Fibroblast of lung (primary cell): ENCODE measurements at regions not wholly inside any gene's neighbourhood (a gene's known extent, or its start where the extent isn't known, plus 50 kb on each side); places are given as distances from the start of the nearest gene placed in this dataset.
"Not testable (repeated sequence)": the region's sequence is repeated elsewhere in the genome, so short reads cannot be mapped to it uniquely, and the experiment has no call there.

ENCODE experiments used
- DNase-seq, 2 donors: peaks; one replicate each; pipeline versions ENCODE4 v3.0.0 to v3.0.0-alpha.2; 2010; ENCODE audit warnings: low read depth in 2 of 2
- H2AFZ ChIP-seq: 2 replicates; pipeline ENCODE4 v1.5.1; 2012; ENCODE audit warnings: low read length, control low read depth, inconsistent platforms
- H3K27ac ChIP-seq: 2 replicates; pipeline ENCODE4 v1.5.1; 2011; ENCODE audit warnings: low read length, control low read depth; ENCODE audit not compliant: insufficient read depth
- H3K27me3 ChIP-seq: 2 replicates; pipeline ENCODE4 v1.5.1; 2011; ENCODE audit warnings: mild to moderate bottlenecking, low read length; ENCODE audit not compliant: control insufficient read depth, insufficient read depth
- H3K36me3 ChIP-seq: 2 replicates; pipeline ENCODE4 v1.5.1; 2011; ENCODE audit warnings: low read length; ENCODE audit not compliant: control insufficient read depth, insufficient read depth
- H3K4me1 ChIP-seq: 2 replicates; pipeline ENCODE4 v1.5.1; 2011; ENCODE audit warnings: low read length; ENCODE audit not compliant: control insufficient read depth, insufficient read depth; ENCODE audit errors: extremely low read depth
- H3K4me2 ChIP-seq: 2 replicates; pipeline ENCODE4 v1.5.1; 2011; ENCODE audit warnings: low read length, control low read depth; ENCODE audit not compliant: insufficient read depth; ENCODE audit errors: extremely low read depth
- H3K4me3 ChIP-seq, 4 experiments: fragments of 200-600 bp in 1 of 4; sonication (generic) in 1 of 4; replicated peaks in 1 of 4; 2 replicates each; pipeline ENCODE4 v1.5.1; 2011 to 2016; ENCODE audit warnings: low read length in 4 of 4, low read depth in 3 of 4, mild to moderate bottlenecking in 3 of 4, control low read depth in 2 of 4, inconsistent platforms in 1 of 4, mixed read lengths in 1 of 4; ENCODE audit not compliant: insufficient read depth in 1 of 4; ENCODE audit errors: control extremely low read depth in 1 of 4
- H3K79me2 ChIP-seq: 2 replicates; pipeline ENCODE4 v1.5.1; 2012; ENCODE audit warnings: mild to moderate bottlenecking, low read length, inconsistent platforms; ENCODE audit not compliant: control insufficient read depth, insufficient read depth
- H3K9ac ChIP-seq: 2 replicates; pipeline ENCODE4 v1.5.1; 2011; ENCODE audit warnings: mild to moderate bottlenecking, low read length, control low read depth; ENCODE audit not compliant: insufficient read depth
- H3K9me3 ChIP-seq: 2 replicates; pipeline ENCODE4 v1.5.1; 2012; ENCODE audit warnings: low read depth, low read length; ENCODE audit not compliant: control insufficient read depth, insufficient read depth
- H4K20me1 ChIP-seq: 2 replicates; pipeline ENCODE4 v1.5.1; 2011; ENCODE audit warnings: low read length; ENCODE audit not compliant: control insufficient read depth, insufficient read depth; ENCODE audit errors: extremely low read depth
- CTCF ChIP-seq, 2 donors: IDR thresholded peaks in 1 of 2; conservative IDR thresholded peaks in 1 of 2; 1 replicate in 1 of 2; 2 replicates in 1 of 2; pipeline ENCODE4 v1.5.1; 2011 to 2012; ENCODE audit warnings: low read length in 2 of 2, control low read depth in 1 of 2, inconsistent platforms in 1 of 2, low read depth in 1 of 2, mild to moderate bottlenecking in 1 of 2
- EZH2 ChIP-seq: IDR thresholded peaks from 2 replicates; pipeline ENCODE4 v1.5.1; 2012; ENCODE audit warnings: low read length, control low read depth, mild to moderate bottlenecking; ENCODE audit errors: missing control alignments

GRCh38 chr7:146028251-146028750 lies 88.3 kb upstream of the CNTNAP2 start:
- Histone ChIP-seq H3K4me2 (no peak overlapping the region), H2AFZ (no peak overlapping the region), H3K4me1 (no peaks in the 10 kb centered on the region), H4K20me1 (no peaks in the 10 kb centered on the region), H3K79me2 (no peaks in the 10 kb centered on the region), H3K9ac (no peak overlapping the region), H3K27me3 (no peaks in the 10 kb centered on the region), H3K4me3 (no peak overlapping the region), H3K27ac (no peak overlapping the region), H3K9me3 (no peaks in the 10 kb centered on the region), H3K36me3 (no peaks in the 10 kb centered on the region)
- DNase-seq: no peak
- no peak for TF ChIP-seq EZH2
- no peak for TF ChIP-seq CTCF (conservative IDR thresholded peaks at IDR 0.05 in 1 of 2, IDR thresholded peaks at IDR 0.05 in 1 of 2; ENCODE audit: low read depth in 1 of 2, low read length in 2 of 2)

GRCh38 chr7:146027243-146027642 lies 89.4 kb upstream of the CNTNAP2 start:
- no peaks in the 10 kb centered on the region for H3K27me3 ChIP-seq
- TF ChIP-seq CTCF (conservative IDR thresholded peaks at IDR 0.05 in 1 of 2, IDR thresholded peaks at IDR 0.05 in 1 of 2; ENCODE audit: low read depth in 1 of 2, low read length in 2 of 2) (no peak), EZH2 (no peak)
- H3K36me3 ChIP-seq: no peaks in the 10 kb centered on the region

GRCh38 chr7:146022776-146023175 lies 93.8 kb upstream of the CNTNAP2 start:
- H4K20me1 ChIP-seq: no peaks in the 10 kb centered on the region
- no peaks in the 10 kb centered on the region for H3K9me3 ChIP-seq
- H3K79me2 ChIP-seq: no peaks in the 10 kb centered on the region
- H3K36me3 ChIP-seq: no peaks in the 10 kb centered on the region
- H3K9ac ChIP-seq: no peak overlapping the region
- H3K4me1 ChIP-seq: no peaks in the 10 kb centered on the region
- H3K4me3 ChIP-seq: no peak overlapping the region
- no peak overlapping the region for H2AFZ ChIP-seq
- TF ChIP-seq CTCF (conservative IDR thresholded peaks at IDR 0.05 in 1 of 2, IDR thresholded peaks at IDR 0.05 in 1 of 2; ENCODE audit: low read depth in 1 of 2, low read length in 2 of 2) (no peak), EZH2 (no peak)
- no peaks in the 10 kb centered on the region for H3K27me3 ChIP-seq
- H3K4me2 ChIP-seq: no peak overlapping the region
- no peak overlapping the region for H3K27ac ChIP-seq
- DNase-seq: no peak

More at GRCh38 chr7:146027243-146027642, 89.4 kb upstream of the CNTNAP2 start:
- DNase-seq: no peak
- no peaks in the 10 kb centered on the region for H4K20me1 ChIP-seq
- no peaks in the 10 kb centered on the region for H3K79me2 ChIP-seq
- no peak overlapping the region for H3K4me3 ChIP-seq
- no peaks in the 10 kb centered on the region for H3K4me1 ChIP-seq
- no peak overlapping the region for H3K27ac ChIP-seq
- H2AFZ ChIP-seq: no peak overlapping the region
- no peak overlapping the region for H3K9ac ChIP-seq
- H3K4me2 ChIP-seq: no peak overlapping the region
- H3K9me3 ChIP-seq: no peaks in the 10 kb centered on the region

- H3K36me3 ChIP-seq, H3K4me3 ChIP-seq, H3K27ac ChIP-seq, H3K4me2 ChIP-seq, H2AFZ ChIP-seq, H4K20me1 ChIP-seq, H3K9ac ChIP-seq, H3K9me3 ChIP-seq, DNase-seq, H3K79me2 ChIP-seq, H3K4me1 ChIP-seq, H3K27me3 ChIP-seq: not testable (repeated sequence)
These were observed 97.3 kb upstream of the CNTNAP2 start for GRCh38 chr7:146019041-146020004.
